Tibial artery (tissue), 4 donors: ENCODE measurements at regions not wholly inside any gene's neighbourhood (a gene's known extent, or its start where the extent isn't known, plus 50 kb on each side); places are given as distances from the start of the nearest gene placed in this dataset.

ENCODE experiments used
- DNase-seq, 2 donors: peaks; one replicate each; pipeline ENCODE4 v3.0.0-alpha.2; 2019
- H3K27ac ChIP-seq, 2 donors: fragments of 200-600 bp; sonication (generic) in 1 of 2; 1 replicate in 1 of 2; 2 replicates in 1 of 2; pipeline ENCODE4 v1.5.1; 2018 to 2019; ENCODE audit warnings: mild to moderate bottlenecking in 1 of 2
- H3K27me3 ChIP-seq, 2 donors: fragments of 200-600 bp; sonication (generic) in 1 of 2; one replicate each; pipeline versions ENCODE4 v1.5.1 to v1.6.0; 2016 to 2019
- H3K36me3 ChIP-seq, 3 donors: fragments of 200-600 bp; sonication (generic) in 2 of 3; one replicate each; pipeline ENCODE4 v1.5.1; 2016 to 2019; ENCODE audit warnings: mild to moderate bottlenecking in 2 of 3
- H3K4me1 ChIP-seq, 4 donors: fragments of 200-600 bp; sonication (generic) in 2 of 4; 1 replicate in 3 of 4; 2 replicates in 1 of 4; pipeline ENCODE4 v1.5.1; 2016 to 2019
- H3K4me3 ChIP-seq, 2 donors: fragments of 200-600 bp; sonication (generic) in 1 of 2; 1 replicate in 1 of 2; 2 replicates in 1 of 2; pipeline ENCODE4 v1.5.1; 2018 to 2019; ENCODE audit warnings: mild to moderate bottlenecking in 2 of 2
- H3K9me3 ChIP-seq, 3 donors: fragments of 200-600 bp; sonication (generic) in 1 of 3; one replicate each; pipeline ENCODE4 v1.5.1; 2016 to 2019
- CTCF ChIP-seq, 2 experiments: fragments of 200-600 bp in 1 of 2; fragments of 450-650 bp in 1 of 2; IDR thresholded peaks; one replicate each; pipeline ENCODE4 v1.5.1; 2017 to 2019; ENCODE audit warnings: antibody characterized with exemption in 2 of 2, mild to moderate bottlenecking in 1 of 2, moderate library complexity in 1 of 2
- intact Hi-C: fragments of 100-400 bp; cut with DNase I; formaldehyde crosslinking; loops from one replicate; pipeline ENCODE4 v1.15.0; 2023; ENCODE audit warnings: low total_unique reads

GRCh38 chr10:33114451-33114952, 156.5 kb upstream of the ITGB1 start:
- DNase-seq: no peak
- H3K27me3 ChIP-seq: no peaks in the 10 kb centered on the region
- no peak overlapping the region for H3K4me3 ChIP-seq
- no peak for TF ChIP-seq CTCF (IDR thresholded peaks at IDR 0.05)
- intact Hi-C loops: no loop called here
- no peaks in the 10 kb centered on the region for H3K36me3 ChIP-seq
- H3K4me1 ChIP-seq: peaks cover 0 to 11% (median 0%) of the 10 kb centered on the region in 4 donors
- H3K27ac ChIP-seq: no peak overlapping the region
- no peaks in the 10 kb centered on the region for H3K9me3 ChIP-seq

GRCh38 chr10:33113466-33113865, 155.4 kb upstream of the ITGB1 start:
- Histone ChIP-seq H3K4me1 (peaks cover 0 to 11% (median 0%) of the 10 kb centered on the region in 4 donors), H3K27ac (no peak overlapping the region), H3K36me3 (no peaks in the 10 kb centered on the region), H3K27me3 (no peaks in the 10 kb centered on the region), H3K4me3 (no peak overlapping the region), H3K9me3 (no peaks in the 10 kb centered on the region)
- no peak for TF ChIP-seq CTCF (IDR thresholded peaks at IDR 0.05)
- intact Hi-C loops: no loop called here
- no peak for DNase-seq

- H3K4me3 ChIP-seq: no peak overlapping the region
- TF ChIP-seq CTCF (IDR thresholded peaks at IDR 0.05): no peak
- H3K9me3 ChIP-seq: no peaks in the 10 kb centered on the region
- no peak for DNase-seq
- no peaks in the 10 kb centered on the region for H3K27me3 ChIP-seq
- H3K27ac ChIP-seq: no peak overlapping the region
- H3K4me1 ChIP-seq: peaks cover 0 to 11% (median 0%) of the 10 kb centered on the region in 4 donors
- no peaks in the 10 kb centered on the region for H3K36me3 ChIP-seq
- intact Hi-C loops: no loop called here
Measured at GRCh38 chr10:33112831-33113455, 154.9 kb upstream of the ITGB1 start.

GRCh38 chr10:33111488-33112051, 153.5 kb upstream of the ITGB1 start:
- intact Hi-C loops: no loop called here
- DNase-seq: no peak
- Histone ChIP-seq H3K27ac (no peak overlapping the region), H3K9me3 (no peaks in the 10 kb centered on the region), H3K4me3 (no peak overlapping the region), H3K36me3 (no peaks in the 10 kb centered on the region), H3K27me3 (no peaks in the 10 kb centered on the region), H3K4me1 (peaks cover 0 to 11% (median 0%) of the 10 kb centered on the region in 4 donors)
- no peak for TF ChIP-seq CTCF (IDR thresholded peaks at IDR 0.05)

- H3K4me1 ChIP-seq: peaks cover 0 to 11% (median 0%) of the 10 kb centered on the region in 4 donors
- intact Hi-C loops: no loop called here
- no peak for DNase-seq
- no peaks in the 10 kb centered on the region for H3K27me3 ChIP-seq
- no peak overlapping the region for H3K4me3 ChIP-seq
- no peaks in the 10 kb centered on the region for H3K9me3 ChIP-seq
- no peaks in the 10 kb centered on the region for H3K36me3 ChIP-seq
- no peak overlapping the region for H3K27ac ChIP-seq
- no peak for TF ChIP-seq CTCF (IDR thresholded peaks at IDR 0.05)
Measured at GRCh38 chr10:33109788-33110469, 151.9 kb upstream of the ITGB1 start.
